ENCODE measurements at regions not wholly inside any gene's neighbourhood (a gene's known extent, or its start where the extent isn't known, plus 50 kb on each side); places are given as distances from the start of the nearest gene placed in this dataset.
A peak's percentile ranks its signal among the peaks of the same experiment; 100 is the strongest.

GRCh38 chrX:43525901-43526610 lies 130.0 kb upstream of the MAOA start:
- no peak for DNase-seq

DNA sequence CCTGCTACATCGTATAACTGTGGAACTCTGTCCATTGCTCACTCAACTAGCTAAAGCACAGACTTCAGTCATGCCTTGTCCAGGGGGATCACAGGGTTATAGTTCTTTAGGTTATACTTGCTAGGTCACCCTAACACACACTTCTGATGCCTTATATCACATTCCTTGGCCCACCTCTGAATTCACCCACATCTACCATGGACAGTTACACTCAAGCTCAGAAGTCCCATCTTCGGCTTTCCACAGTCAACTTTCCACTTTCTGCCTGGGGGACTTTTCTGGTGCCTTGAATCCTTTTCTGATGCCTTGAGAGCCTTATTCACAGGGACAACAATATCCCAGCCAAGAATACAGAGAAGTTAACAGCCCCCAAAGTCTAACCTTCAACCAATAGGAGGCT lies 129.2 kb upstream of the MAOA start:
- no peak for DNase-seq

GRCh38 chrX:43527801-43528200 lies 128.3 kb upstream of the MAOA start:
- DNase-seq: no peak

- DNase-seq: no peak
Measured at GRCh38 chrX:43530837-43531236, 125.3 kb upstream of the MAOA start.

GRCh38 chrX:43540318-43540717 lies 115.8 kb upstream of the MAOA start:
- DNase-seq: no peak

DNA sequence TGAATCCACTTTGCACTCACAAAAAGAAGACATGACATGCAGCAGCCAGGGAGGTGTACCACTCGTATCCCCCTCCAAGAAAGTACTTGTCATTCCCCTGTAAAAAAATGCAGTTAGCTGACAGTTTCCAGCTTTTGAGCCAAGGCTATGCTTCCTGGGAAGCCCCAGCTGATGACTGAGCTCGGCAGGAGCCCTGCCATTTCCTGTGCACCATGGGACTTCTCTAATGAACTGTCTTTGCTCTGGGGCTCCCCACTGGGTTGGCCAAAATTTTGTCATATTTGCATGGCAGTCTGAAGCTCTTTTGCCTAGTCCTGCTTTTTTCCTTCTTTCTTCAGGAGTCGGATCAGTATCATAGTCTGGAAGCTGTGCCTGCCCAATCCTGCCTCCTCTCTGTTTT lies 104.5 kb upstream of the MAOA start:
- DNase-seq: no peak

DNA sequence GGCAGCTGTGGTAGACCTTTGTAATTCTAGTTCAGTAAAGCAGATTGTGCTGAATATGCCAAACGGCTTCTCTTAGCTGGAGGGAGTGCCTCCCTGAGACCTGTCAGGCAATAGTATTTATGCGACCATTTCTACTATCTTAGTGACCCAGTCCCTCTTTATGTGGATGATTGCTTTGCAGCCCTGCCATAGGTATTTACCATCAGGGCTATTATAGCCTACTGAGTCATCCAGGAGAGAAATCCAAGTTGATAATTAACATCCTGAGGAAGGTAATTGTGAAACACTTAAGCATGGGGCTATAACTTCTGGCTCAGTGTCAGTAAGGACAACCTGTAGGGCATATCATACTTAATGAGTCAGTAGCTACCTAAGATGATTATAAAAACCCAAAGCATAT lies 103.9 kb upstream of the MAOA start:
- no peak for DNase-seq

- DNase-seq: no peak
Measured at GRCh38 chrX:43552703-43553102, 103.4 kb upstream of the MAOA start.

GRCh38 chrX:43553257-43553656 lies 102.8 kb upstream of the MAOA start:
- no peak for DNase-seq

DNA sequence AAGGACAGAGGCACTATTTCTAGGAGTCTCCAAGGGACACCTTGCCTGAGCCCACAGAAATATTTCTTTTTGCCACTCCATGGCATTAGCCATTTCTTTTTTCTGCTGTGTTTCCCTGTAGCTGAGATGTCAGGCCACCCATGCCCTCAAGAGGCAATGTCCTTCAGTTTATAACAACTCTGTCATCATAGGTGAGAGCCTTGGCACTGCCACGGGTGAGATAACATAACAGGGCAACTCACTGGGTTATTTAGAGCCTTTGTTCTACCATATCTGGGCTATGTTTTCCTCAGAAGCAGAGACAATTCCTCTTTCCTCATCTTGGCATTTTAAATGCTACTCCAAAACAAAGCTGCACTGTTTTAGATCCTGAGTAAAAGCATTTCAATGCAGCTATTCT lies 99.9 kb upstream of the MAOA start:
- DNase-seq: no peak

DNA sequence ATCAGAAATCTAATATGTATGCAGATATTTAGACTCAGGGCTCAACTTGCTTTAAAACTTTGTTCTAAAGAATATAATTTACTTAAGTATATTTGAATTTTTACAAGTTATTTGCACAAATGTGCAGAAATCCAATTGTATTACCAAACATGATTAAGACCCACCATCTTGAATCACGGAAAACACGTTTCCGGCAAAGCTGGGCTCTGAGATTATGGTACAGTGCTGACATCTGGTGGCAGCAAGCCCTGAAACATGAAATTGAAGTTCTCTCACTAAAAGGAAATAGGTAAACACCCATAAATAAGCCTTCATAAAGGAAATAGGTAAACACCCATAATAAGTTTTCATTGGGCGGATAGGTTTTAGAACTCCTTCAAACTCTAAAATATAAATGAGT lies 98.3 kb upstream of the MAOA start:
- peak; percentile 10 for DNase-seq

DNA sequence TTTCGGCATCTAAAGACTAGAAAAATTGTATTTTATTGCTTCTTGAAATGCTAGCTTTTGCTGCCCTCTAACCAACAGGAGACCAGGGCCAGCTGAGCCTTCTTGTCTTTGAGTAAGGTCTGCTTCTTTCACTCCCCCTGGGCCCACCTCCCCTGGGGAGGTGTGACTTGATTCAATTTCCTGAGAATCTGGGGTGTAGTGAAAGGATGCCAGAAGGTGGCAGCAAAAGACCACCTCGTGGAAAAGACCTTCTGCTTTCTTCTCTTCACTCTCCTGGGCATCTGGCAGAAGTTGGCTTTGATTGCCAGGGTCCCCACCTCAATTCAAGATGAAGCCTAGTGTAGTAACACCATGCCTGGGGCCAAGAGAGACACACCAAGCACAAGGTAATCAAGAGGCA lies 96.5 kb upstream of the MAOA start:
- peak; percentile 2 for DNase-seq

- DNase-seq: no peak
Measured at GRCh38 chrX:43560247-43560946, 95.7 kb upstream of the MAOA start.

GRCh38 chrX:43562372-43562771 lies 93.7 kb upstream of the MAOA start:
- DNase-seq: no peak

DNA sequence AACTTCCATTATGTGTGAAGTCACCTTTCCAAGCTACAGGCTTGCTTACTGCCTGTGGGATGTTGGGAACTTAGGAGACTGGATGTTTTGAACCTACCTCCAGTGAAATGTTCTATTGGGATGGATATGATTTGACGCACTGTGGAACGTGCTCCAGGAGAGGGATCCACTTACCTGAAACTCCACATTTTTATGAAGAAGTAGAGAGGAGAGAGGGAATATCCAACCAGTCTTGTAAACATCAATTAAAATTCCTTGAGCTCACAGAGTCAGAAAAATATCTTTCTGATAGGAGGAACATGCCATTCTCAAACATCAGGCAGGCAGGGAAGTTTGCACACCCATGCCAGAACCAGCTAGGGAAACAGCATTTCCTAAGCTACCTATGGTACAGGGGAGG lies 91.1 kb upstream of the MAOA start:
- DNase-seq: no peak

DNA sequence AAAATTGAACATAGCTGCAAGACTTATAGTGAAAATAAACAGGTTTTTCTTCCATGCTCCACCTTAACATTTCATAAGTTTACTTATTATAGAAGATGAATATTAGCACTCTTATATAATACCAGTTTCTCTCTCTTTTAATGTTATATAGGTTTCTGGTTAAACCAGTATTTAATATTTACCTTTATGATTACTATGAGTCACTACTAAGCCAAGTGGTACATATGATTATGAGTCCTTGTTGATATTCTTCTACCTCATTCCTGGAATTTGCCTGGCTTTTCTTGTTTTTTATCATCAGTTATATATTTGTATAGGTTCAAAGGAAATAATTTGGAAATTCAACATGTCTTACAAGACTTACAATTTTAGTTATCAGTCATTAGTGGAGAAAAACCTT lies 89.9 kb upstream of the MAOA start:
- DNase-seq: no peak

DNA sequence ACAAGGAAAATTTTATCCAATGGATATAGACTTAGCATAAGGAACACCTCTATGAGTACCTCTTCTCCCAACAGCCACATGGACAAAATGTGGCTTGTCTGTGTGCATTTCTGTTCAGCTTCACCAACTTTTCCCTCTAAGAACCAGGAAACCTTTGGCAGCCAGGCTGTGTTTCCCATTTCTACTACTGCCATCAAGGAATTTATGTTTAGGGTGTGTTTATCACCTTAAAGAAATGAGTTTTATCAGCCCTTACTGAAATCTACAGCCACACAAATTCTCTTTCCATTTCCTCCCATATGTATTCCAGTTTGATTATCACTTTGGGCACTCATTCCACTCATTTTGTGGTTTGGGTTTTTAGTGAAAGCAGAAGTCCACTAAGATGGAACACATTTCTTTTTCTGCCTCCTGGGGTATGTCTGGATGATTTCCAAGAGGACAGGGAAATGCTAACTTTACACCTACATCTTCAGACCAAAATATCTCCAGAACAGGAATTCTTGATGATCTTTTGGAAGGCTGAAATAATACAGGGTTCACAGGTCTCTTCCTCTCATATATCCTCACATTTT lies 82.6 kb upstream of the MAOA start:
- no peak for DNase-seq

GRCh38 chrX:43580621-43581020 lies 75.5 kb upstream of the MAOA start:
- no peak for DNase-seq

DNA sequence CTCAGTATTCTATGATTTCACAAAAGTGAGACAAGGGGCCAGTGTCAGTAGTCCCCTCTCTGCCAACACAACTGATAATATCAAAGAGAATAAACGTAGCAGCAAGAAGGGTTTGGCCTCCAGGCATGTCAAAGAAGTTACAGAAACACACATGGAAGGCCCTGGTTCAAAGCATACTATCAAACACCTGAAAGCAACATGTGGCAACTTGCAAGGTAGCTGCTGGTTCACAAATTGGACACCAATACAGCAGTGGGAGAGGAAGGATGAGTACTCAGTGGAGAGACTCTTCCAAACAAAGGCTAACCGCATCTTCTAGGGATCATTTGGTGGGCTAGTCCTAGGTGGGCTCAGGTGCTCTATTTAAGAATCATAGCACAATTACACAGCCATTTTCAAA lies 74.9 kb upstream of the MAOA start:
- DNase-seq: no peak

- DNase-seq: no peak
Measured at GRCh38 chrX:43581888-43582539, 74.1 kb upstream of the MAOA start.

DNA sequence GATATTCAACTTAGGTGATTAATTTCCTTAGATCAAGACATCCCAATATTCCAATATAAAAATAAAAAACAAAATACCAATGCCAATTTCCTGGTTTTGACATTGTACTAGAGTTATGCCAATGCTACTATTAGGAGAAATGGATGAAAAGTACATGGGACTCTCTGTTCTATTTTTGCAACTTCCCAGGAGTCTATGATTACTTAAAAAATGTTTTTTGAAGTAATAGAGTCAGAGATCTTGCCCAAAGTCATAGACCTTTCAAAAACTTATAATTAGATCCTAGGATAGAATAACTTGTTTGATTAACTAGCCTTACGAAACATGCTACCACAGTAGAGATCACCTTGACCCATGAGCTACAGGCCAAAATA lies 73.6 kb upstream of the MAOA start:
- no peak for DNase-seq

GRCh38 chrX:43585922-43586321 lies 70.2 kb upstream of the MAOA start:
- no peak for DNase-seq

GRCh38 chrX:43586830-43587229 lies 69.3 kb upstream of the MAOA start:
- no peak for DNase-seq

- DNase-seq: no peak
Measured at GRCh38 chrX:43589735-43590134, 66.4 kb upstream of the MAOA start.

All from NCI-H1436 (cell line).